GM18868 (cell line): ENCODE measurements at regions not wholly inside any gene's neighbourhood (a gene's known extent, or its start where the extent isn't known, plus 50 kb on each side); places are given as distances from the start of the nearest gene placed in this dataset.

Experiments
- ATAC-seq: cut with Tn5 transposase; IDR thresholded peaks from one replicate; pipeline ENCODE4 v1.9.1; 2021; ENCODE audit warnings: mild to moderate bottlenecking, moderate library complexity; ENCODE audit not compliant: unreplicated experiment

DNA sequence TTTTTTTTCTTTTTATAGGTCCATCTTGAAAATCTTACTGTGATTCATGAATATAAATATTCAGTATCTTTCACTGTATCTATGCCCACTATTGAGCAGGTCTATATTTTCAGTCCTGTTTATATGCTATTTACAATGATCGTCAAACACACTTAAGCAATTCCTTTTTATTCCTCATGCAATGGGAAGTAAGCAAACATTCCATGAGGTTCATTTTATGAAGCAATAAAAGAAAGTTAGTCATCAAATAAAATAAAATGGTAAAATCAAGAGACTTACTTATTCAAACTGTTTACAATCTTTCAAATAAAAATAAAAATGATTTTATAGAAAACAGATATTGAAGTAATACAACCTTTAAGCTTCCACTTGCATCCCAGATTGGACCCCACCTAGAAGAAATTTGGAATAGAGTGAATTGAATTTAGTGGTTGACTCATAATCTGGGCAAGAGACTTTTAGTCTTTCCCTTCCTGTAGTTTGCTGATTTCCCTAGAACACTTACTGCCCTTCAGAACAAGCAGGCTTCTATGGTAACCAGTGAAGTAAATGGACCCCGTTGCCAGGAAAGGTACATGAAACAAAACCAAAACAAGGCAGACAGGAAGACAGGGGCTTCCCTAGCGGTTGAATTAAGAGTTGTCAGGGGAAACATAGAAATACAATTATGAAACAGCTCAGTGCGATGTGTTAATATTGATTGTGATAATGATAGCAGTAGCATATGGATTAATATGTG, 241.0 kb upstream of the ATP2B1 start:
- ATAC-seq = peak; percentile 85

DNA sequence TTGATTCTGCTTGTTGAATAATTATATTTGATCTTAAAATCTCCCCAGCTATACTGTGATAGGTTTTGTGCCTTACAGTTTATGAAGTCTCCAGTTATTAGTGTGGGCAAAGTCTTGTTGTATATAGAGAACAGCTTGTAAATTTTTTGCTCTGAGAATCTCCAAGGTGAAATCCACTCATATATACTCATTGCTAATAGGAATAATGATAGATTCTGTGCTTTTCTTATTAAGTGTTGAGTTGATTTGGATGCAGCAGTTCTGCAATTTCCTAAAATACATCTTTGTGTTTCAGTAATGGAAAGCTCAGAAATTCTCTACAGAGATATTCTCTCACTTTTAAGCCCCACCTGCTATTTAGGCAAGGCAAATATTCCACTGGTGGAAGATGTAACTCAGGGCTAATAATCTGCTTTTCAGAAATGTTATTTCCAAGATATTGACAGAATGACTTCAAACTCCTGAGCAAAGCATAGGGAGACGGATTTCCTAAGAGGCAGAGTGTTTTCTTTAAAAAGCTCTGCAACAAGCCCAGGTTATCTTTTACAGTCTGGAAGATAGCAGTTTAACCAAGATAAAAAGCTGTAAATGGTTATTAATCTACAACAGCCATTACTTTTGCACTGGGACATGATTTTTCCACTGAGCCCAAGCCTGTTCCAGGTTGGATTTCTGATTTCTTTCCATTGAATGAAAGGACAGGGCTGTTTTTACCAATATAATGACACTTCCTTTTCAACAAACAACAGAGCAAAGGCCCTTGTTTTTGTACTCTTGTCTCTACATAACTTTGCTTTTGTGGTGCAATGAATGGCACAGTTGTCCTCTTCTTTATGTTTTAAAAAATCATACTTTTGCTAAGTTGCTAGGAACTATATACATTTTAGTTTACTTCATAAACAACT, 239.9 kb upstream of the ATP2B1 start:
- no peak for ATAC-seq

GRCh38 chr12:89947437-89948270, 239.0 kb upstream of the ATP2B1 start:
- ATAC-seq = no peak

- ATAC-seq = no peak
These were observed 238.0 kb upstream of the ATP2B1 start for GRCh38 chr12:89946518-89947135.

- ATAC-seq = no peak
These were observed 236.5 kb upstream of the ATP2B1 start for GRCh38 chr12:89945123-89945522.

DNA sequence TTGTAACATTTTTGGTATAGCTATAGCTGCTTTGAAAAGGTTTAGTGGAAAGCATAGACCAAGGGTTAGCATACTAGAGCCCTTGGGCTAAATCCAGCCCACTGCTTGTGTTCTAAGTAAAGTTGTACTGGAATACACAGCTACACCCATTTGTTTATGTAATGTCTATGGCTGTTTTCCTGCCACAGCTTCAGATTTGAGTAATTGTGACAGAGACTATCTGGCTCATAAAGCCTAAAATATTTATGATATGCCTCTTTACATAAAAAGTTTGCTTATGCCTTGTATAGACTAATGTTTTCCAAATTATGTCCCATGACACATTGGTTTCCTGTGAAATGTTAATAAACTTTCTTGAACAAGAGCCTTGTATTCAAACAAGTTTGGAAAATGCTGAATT, 234.8 kb upstream of the ATP2B1 start:
- ATAC-seq = no peak

GRCh38 chr12:89941436-89941835, 232.8 kb upstream of the ATP2B1 start:
- no peak for ATAC-seq

DNA sequence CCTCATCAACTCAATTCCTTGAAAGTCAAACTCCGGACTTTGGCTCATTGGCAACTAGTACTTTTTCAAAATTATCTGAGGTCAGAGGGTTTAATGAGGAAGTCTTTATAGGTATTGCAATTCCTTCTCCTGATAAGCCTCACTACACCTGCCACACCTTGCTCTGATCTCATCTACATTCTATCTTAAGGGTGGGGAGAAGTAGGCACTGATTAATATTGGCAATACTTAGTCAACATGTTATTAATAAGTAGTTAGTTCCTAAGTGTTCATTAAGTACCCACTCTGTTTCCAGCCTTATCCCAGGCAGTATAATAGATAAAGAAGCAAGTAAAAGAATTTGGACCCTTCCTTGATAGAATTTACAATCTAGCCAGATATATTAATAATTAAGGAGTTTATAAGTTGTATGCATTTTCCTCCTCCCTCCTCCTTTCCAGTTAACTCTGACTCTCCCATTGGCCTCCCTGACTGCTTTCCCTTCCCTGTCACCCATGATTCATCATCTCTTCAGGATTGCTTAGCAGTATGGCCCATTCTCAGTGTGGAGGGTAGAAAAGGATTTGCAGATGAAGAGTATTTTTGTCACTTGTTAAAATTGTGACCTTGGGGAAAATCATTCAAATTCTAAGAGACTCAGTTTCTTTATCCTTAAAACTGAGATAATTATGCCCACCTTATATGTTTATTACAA, 231.0 kb upstream of the ATP2B1 start:
- ATAC-seq = no peak

- ATAC-seq = no peak
These were observed 228.0 kb upstream of the ATP2B1 start for GRCh38 chr12:89936631-89937030.

- ATAC-seq = peak; percentile 89
These were observed 227.2 kb upstream of the ATP2B1 start for GRCh38 chr12:89935850-89936249.

- no peak for ATAC-seq
These were observed 225.3 kb upstream of the ATP2B1 start for GRCh38 chr12:89933911-89934310.

DNA sequence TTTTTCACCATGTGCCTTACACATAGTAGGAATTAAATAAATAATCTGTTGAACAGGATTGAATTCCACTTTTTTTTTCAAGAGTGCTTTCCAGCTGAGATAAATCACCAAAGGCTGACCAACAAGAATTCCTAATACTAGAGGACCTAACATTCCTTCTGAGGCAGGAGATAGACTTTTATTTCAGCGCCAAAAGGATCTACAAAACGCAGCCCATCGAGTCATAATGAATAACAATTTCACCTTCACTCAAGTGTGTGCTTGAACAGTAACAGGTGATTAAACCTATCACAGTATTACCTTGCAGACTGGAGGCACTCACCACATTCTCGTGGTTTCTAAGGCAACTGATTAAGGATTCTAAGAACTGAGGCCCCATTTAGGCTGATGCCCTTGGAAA, 224.3 kb upstream of the ATP2B1 start:
- ATAC-seq = no peak

GRCh38 chr12:89928467-89928866, 219.8 kb upstream of the ATP2B1 start:
- ATAC-seq = no peak

- peak; percentile 98 for ATAC-seq
These were observed 218.6 kb upstream of the ATP2B1 start for GRCh38 chr12:89927226-89927698.

DNA sequence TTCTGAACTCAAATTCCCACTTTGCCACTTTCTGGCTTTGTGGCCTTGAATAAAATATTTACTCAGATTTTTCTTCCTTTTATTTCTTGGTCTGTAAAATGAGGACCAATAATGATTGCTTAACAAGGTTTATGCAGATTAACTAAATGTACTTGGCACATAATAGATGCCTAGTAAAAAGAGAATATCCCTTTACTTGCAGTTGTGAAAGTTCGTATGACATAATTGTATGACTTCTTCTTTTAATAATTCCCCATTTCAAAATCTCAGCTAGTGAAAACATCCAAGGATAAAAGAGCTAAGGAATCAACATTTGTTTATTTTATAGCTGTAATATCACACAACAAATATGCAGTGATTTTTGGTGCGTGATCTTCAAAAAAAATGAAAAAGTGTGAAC, 215.6 kb upstream of the ATP2B1 start:
- ATAC-seq = no peak

GRCh38 chr12:89923091-89923490, 214.5 kb upstream of the ATP2B1 start:
- ATAC-seq = no peak

GRCh38 chr12:89920866-89921265, 212.2 kb upstream of the ATP2B1 start:
- ATAC-seq = no peak

DNA sequence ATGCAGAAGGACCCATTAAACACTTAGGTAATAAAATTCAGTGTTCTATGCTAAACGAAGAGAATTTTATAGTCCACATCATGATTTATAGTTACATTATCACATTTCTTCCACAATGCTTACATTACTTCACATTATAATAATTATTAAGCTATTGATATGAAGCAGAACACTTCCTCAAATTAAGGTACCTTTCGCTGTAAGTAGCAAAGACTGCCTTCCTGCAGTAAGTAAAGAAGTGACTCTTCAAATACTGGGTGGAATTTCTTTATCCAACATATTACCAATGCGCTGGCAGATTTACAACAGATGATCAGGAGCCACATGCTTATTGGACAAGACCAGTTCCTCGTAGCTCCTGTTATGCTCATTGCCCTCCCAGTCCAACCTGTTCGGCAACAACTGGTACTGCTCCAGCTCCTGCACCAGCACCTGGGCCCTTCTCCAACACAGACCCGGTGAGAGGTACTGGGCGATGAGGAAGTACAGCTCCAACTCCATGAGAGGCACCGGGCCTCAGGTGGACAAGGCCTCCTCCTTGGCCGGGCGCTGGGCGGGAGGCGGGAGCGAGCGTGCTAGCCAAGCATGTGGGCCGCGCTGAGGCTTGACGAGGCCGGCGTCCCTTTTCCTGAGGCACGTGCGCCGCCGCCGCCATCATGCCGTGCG, 210.7 kb upstream of the ATP2B1 start:
- ATAC-seq = no peak

GRCh38 chr12:89918172-89918846, 209.7 kb upstream of the ATP2B1 start:
- no peak for ATAC-seq
